ENCODE measurements at regions not wholly inside any gene's neighbourhood (a gene's known extent, or its start where the extent isn't known, plus 50 kb on each side); places are given as distances from the start of the nearest gene placed in this dataset.

DNA sequence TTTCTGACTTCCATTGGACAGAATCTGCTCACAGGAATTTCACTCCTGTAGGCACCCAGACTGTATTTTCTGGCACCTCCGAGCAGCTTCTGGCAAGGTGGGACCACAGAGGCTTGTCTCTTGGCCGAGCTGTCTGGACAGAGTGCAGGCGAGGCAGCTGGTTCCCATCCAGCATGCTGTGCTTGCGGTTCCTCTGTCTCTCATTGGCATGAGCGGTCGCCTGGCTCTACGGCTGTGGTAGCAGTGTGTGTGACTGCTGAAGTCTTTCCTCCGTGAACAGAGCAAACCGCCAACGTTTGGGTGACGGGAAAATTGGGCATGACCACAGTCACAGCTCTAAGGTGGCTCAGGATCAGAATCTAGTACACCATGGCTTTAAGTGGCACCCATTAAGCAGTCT, 411.7 kb upstream of the NETO1 start:
- DNase-seq: no peak

DNA sequence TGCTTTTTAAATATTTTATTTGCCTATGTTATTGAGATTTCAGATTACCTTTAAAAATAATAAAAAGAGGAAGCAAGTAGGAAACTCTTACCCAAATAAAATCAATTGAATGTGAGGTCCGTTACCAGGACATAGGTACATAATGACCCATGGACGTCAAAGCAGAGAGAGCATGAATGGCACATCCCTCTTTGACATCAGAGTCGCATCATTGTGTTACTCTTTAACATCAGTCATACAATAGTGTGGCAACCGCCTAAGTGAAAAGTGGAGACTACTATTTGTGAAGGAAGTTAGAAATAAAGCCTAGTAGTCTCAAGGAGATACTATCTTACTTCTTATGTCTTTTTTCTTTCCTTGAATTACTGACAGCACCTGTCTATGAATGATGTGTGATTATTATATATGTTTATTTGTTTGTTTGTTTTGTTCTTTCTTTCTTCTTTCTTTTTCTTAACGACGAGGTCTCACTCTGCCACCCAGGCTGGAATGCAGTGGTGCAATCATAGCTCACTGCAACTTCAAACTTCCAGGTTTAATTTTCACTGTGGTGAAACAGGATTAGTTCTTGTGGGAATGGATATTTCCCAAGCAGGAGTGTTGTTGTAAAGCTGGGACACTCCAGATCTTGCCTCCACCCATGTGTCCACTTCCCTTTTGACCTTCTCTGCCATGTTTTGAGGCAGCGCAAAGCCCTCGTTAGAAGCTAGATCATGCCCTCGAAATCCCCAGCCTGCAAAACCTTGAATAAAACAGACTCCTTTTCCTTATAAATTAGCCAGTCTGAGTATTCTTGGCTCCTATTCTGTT, 407.2 kb upstream of the NETO1 start:
- no peak for DNase-seq

DNA sequence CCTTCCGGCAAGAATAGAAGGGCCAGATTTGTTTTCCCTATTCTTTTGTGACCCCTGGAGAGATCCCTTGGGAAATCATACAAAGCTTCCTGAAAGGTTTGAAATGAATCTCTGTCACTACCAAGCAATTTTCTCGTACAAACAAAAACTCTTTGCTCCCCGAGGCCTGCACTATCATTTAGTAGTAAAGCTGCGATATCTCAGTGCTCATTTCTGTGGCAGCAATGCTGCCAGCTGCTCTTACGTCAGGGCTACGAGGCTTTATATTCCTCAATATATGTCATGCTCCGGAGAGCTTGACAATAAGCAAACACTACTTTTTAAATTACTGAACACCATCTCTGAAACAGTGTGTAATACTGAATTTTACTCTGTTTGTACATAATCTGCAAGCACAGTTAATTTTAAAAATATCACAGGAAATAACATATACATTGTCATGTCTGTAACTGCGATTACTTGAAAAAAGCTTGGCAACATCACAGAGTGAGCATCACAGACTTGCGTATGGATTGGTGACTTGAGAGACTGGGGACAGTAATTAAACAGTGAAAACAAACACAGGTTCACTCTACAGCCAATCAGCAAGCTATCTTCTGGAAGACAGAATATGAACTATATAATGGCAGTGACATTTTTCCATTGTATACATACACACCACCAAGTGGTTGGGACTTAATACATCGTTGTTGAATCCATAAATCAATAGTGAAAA, 403.3 kb upstream of the NETO1 start:
- DNase-seq: no peak

DNA sequence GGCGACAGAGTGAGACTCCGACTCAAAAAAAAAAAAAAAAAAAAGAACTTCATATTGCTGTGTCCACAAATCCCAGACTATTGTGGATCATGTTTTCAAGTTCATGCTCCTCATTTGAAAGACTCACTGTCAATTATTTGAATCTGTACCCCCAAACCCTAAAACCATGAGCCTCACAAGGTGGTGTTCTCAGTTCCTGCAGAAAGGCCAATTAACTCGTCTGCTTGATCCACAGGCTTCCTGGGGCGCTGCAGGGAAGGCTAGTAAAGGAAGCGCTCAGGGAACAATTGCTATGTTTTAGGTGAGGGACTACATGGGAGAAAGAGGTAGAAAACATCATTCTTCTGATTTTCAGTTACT, 396.8 kb upstream of the NETO1 start:
- no peak for DNase-seq

DNA sequence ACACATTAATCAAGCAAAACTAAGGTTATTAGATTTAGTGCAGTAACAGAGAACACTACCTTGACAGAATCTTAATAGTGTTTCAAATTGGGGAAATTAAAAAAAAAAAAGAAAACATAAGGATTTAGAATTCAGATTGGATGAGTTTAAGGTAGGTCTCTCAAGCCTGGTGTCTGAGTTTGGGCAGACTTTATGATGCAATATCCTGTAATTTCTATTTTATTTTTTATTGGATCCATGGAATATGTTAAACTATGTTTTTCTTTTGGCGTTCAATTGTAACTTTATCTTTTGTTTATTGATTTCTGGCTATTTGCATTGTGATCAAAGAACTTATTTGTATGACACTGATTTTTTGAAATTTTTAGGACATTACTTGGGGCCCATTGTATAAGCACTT, 394.1 kb upstream of the NETO1 start:
- DNase-seq: no peak

DNA sequence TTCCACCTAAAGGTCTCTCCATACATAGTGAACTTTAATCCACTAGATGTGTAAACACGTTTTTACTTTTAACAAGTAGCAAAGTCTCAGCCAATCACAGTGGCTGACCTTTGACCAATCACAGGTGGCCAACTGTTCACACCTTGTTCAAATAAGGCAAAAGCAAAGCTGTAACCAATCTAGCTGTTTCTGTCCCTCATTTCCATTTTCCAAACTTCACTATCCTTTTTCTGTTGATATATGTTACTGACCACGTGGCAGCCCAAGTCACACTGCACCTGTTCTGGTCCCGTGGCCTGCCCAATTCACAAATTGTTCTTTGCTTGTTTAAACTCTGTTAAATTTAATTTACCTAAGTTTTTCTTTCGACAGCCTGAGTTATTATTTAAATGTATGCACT, 393.5 kb upstream of the NETO1 start:
- DNase-seq: no peak

DNA sequence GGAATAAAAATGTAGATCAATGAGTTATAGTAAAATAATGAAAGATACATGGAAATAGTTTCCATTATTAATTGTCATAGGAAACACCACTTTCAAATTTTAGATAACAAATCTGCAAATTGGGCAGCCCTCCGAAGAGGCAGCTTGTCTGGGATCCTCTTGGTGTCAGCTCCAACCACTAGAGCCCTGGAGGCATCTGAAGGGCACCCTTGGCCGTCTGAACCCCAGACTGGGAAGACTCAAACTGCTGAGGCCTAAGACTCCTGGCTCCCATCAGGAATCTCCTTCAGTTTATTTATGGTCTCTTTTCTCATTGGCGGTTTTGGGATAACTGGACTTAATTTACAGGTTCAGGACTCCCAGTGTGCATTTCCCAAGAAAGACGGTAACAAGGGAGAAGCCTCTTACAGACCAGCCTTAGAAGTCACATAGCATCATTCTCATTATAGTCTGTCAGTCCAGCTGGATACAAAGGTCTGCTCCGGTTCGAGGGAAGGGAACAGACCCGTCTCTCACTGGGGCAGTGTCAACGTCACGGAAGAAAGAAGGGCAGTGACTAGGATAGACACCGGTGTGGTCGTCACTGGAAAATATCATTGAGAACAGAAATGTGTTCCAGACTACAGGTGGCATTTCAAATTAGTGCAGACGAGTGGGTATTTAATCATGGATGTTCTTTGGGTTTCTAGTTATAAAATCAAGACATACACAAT, 390.7 kb upstream of the NETO1 start:
- DNase-seq: no peak

DNA sequence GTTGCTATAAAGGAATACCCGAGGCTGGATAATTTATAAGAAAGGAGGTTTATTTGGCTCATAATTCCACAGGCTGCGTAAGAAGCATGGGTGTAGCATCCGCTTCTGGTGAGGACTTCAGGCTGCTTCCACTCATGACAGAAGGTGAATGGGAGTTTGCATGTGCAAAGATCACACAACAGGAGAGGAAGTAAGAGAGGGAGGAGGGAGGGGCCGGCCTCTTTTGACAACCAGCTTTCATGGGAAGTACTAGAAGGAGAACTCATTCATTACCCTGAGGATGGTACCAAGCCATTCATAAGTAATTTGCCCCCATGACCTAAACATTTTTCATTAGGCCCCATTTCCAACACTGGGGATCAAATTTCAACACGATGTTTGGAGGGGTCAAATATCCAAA, 386.8 kb upstream of the NETO1 start:
- DNase-seq: no peak

DNA sequence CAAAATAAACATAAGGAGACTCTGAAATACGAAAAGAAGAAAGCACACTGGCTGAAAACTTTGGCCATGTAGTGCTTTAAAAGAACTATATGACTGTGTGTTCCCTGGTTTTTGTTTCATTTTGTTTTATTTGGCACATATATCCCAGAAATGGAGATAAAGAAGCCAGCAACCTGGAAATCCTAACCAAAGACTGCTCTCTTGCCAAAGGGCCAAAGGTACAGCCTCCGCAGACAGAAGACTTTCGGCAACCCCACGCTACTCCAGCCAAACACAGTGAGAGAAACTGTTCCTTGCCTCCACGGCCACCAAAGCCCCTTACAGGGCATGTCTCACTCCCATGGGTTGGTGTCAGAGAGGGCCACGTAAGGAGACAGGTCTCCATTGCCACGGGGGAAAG, 381.2 kb upstream of the NETO1 start:
- DNase-seq: no peak

DNA sequence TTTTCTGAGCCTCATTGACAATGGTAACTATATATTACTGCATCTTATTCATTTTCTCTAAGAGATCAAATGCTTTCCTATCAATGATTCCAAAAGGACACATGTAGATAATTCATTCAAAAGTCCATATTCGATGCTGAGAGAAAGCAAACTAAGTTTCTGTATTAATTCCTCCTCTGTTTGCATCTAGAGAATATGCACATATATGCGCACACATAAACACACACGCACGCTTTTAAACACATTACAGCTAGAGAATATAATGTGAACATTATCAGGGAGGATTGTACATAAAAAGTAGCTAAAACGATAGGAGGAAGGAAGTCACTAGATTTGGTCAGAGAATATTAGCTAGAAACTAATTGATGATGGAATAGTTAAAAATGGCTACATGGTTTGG, 379.0 kb upstream of the NETO1 start:
- DNase-seq: no peak

DNA sequence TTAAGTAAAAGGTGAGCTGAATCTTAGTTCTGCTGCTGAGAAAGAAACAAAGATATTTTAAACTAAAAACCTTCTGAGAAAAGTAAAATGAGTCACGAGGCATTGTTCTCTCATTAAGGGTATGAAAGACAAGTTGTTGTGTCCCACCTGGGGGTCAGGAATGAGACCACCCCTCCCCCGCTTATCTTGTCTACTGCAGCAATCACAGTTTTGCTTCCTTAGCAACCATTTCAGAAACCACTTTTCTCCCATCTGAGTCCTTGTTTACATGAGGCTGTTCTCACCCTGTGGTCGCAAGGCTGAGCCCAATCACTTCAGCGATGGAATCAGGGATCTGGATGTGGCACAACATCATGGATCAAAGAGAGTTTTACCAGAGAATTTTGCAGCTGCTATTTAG, 377.6 kb upstream of the NETO1 start:
- DNase-seq: no peak

DNA sequence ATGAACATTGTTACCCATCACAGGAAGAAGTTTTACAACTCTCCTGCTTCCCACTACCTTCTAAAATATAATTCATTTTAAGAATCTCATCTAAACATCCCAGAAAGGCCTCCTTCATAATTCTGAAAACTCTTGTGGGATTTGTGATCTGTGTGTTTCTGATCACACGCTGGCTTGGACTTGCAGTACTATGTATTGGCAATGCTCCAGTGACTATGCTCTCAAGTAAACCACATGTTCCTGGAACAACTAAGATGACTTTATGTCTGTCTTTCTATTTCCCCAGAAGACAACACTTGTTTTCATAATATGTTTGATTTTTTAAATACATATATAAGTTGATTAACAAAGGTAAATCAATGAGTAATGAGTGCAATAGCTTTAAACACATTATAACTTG, 376.6 kb upstream of the NETO1 start:
- no peak for DNase-seq

DNA sequence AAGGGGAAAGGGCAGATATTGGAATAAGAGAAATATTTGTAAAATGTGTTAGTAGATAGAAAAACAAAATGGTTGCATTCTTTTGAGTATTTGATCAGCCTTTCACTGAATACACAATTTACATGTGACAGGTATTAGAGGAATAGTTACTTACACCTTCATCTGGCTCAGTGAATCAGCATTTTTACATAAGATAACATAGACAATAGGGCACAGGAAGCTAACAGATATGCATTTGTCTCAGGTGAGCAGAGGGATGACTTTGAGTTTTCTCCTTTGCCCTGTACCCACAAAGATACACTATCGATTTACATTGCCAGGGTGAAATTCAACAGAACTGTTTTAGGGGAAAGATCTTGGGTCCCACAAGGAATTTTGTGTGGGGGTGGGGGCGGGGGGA, 373.1 kb upstream of the NETO1 start:
- DNase-seq: no peak

DNA sequence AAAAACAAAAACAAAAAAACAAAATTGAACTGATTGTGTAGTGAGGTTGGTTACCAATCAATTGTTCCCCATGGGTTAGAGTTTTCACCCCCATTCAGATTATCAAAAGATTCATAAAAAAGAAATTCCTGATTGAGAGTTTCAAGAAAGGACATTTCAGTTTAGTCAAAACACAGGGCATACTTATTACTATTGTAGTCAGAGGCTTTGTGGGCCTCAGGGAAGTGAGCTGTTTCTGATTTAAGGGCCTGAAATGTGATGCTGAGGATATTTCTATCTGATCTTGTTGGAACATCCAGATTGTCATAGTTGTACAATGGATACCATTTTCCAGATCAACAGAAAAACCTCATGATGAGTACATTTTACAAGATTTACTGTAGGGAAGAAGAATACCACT, 368.1 kb upstream of the NETO1 start:
- DNase-seq: no peak

DNA sequence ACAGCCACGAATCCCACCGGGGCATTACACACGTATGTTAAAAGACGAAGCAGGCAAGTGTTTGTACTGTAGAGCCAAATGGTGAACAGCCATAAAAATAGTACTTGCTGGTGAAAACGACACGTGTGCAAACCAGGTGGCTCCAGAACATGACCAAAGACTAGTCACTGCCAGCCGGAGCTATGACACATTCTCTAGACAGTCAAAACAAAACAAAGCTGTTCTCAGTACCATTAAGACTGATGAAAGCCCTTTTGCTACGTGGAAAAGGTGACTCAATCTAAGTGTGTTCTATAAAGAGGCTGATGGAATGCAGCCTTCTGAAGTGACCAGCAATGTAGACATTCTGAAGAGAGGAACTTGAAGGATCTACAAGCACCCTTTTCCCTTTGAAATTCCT, 367.7 kb upstream of the NETO1 start:
- DNase-seq: peak; percentile 92

DNA sequence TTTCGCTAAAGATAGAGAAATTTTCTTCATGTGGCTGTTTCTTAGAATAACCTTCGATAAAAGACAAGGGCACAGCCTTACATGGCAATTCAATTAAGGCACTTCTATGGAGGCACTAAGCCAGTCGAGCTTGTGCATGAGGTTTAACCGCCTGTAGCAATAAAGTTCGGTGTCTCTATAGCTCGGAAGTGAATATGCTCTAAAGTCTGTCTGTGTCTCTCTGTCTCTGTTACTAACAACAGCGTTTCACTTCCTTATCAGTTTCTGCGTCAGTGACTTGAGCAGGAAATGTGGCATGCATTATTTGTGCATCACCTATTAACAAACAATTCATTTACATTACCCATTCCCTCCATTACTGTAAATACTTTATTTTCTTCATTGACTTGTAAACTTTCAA, 365.1 kb upstream of the NETO1 start:
- DNase-seq: no peak

DNA sequence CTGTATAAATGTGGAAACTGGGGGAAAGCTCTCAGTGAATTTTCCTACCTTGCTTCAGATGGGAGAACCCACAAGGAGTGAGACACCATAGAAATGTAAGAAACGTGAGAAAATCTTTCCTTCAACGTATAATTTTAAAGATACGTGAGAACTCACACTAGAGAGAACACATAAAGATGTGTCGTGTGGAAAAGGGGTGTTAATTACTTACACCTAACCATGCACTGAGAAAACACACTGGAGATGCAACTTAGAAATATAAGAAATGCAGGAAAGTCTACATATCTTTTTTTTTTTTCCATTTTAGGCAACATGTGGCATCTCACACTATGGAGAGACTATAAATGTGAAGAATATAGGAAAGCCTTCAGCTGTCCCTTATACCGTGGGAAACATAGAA, 352.9 kb upstream of the NETO1 start:
- no peak for DNase-seq

DNA sequence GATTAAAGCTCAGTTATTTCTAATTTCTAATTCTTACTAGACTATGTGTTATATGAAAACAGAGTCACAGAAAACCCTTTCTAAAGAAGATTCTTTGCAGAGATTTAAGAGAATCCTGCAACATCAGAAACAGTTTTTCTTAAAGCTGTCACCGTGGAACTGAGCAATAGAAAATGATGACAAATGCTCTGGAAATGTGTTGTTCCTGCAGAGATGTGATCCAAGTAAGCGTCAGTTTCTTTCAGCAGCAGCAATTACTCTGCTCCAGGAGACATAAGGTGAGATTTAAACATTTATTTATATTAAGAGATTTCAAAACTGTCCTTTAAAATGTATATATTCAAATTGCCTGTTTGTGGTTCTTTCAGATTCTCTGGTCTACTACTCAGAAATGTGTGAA, 350.5 kb upstream of the NETO1 start:
- no peak for DNase-seq

DNA sequence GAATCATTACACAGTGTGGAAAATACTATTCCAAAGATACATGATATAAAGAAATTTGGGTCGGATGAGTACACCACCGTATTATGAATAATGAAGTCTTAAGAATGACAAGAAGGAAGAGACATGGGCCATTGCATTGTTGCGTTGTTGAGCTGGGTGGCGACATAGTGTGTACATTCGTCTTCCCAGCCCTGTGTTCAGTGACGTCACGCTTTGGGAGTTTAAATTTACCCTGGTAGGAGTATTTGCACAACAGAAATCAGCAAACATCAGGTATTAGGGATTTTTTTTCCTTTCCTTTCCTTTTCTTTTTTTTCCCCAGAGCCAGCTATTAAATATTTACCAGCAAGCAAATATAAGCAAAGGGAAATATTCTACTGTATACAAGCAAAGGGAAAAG, 347.2 kb upstream of the NETO1 start:
- no peak for DNase-seq

DNA sequence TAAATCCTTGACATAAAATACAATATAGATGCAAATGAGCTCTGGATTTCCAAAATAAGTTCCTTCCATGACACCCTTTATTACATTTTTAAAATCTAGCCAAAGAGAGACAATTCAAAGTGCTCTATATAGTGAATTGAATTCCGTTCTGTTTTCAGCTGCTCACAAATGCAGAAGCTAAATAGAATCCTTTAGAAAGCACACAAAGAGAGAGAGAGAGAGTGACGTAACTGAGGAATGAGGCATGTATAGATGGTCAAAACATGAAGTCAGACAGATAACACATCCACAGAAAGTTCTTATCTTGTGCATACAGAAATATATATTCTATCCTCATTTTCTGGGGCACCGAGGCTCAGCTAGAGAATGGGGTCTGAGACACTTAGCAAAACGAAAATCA, 344.7 kb upstream of the NETO1 start:
- DNase-seq: no peak

DNA sequence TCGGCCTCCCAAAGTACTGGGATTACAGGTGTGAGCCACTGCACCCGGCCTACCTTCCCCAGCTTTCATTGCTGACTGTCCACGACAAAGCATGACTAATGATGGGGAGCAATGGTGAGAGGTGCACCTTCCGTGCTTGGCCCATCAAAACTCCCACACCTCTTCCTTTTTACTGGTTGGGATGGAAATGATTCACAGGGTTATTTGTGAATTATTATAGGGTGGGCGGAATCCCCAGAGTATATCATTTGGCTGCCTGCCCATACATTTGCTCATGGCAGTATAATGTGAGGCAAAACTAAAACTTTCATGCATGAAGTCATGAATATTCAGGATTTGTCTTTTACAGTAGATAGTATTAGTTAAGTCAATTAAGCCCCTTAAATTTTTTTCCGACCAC, 334.2 kb upstream of the NETO1 start:
- DNase-seq: no peak

DNA sequence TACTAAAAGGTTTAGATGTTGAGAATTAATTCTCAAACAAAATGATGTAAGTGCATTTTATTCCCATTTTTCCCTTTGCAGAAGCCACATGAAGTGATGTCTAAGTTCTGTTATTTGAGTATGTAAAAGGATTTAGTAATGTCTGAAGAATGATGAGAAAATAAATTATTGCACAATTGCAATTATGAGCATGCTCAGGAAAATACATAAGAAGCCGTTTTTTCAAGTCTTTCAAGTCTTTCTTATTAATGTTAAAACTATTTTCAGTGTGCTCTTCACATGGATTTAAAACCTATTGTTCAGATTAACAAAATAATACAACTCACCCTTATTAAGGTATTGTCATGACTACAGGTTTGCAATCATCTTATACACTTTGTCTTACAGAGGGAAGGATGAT, 331.4 kb upstream of the NETO1 start:
- no peak for DNase-seq

DNA sequence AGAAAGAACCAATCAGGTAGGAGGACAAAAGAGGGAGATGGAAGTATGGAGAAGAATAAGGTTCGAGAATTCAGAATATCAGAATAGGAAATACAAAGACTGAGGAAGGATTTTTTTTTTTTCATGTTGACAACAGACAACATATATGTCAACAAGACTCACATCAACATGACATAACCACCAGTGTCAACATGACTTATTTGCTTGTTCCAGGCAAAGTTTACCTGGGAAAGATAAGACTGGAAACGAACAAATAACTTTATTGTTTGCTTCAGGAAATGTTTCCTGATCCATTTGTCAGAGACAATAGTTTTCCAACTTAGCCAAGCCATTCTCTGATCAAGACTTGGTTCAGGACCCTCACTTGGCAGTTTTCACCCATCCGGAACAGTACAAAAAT, 321.9 kb upstream of the NETO1 start:
- DNase-seq: no peak

DNA sequence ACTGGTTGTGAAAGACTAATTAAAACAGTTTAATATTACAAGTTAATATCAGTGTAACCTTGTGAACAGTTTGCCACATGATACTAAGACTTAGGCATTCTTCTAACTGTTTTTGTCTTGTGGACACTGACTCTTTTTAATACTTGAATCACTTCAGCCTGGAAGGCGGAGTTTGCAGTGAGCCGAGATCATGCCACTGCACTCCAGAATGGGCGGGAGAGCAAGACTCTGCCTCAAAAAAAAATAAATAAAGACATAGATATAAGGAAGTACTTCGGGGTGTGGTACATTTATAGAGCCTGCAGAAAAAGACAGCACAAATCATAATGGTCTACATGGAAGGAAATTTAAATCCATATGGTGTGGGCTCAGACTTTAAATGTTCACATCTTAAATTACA, 300.4 kb upstream of the NETO1 start:
- no peak for DNase-seq
